Stimulated activated CD8-positive, alpha-beta memory T cell treated with anti-CD3 and anti-CD28 coated beads, Interleukin-12 subunit alpha, Interleukin-12 subunit beta, amount 100 ng/mL, for 24 hours (primary cell): ENCODE measurements at regions not wholly inside any gene's neighbourhood (a gene's known extent, or its start where the extent isn't known, plus 50 kb on each side); places are given as distances from the start of the nearest gene placed in this dataset.
A peak's percentile ranks its signal among the peaks of the same experiment; 100 is the strongest.
"Not testable (repeated sequence)": the region's sequence is repeated elsewhere in the genome, so short reads cannot be mapped to it uniquely, and the experiment has no call there.

Source experiments
- DNase-seq: peaks from one replicate; pipeline ENCODE4 v3.0.0-alpha.2; 2020; ENCODE audit errors: extremely low read depth

DNA sequence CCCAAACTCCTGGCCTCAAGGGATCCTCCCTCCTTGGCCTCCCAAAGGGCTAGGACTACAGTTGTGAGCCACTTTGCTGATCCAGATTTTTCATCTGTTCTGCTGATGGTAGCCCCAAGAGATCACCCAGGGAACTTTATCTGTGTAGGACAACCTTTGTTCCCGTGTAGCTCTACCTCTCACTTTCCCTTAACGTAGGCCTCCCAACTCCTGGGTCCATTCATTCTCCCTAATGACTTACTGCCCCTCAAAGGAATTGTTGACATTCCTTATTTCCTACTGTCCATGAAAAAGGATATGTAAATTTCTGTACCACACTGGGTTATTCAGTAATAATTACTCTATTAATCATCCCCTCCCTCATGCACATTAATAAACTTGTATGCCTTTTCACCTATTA is 51.0 kb upstream of the PHF24 start:
- DNase-seq: no peak

- peak; percentile 28 for DNase-seq
Measured at GRCh38 chr9:34899535-34900158, 58.4 kb upstream of the PHF24 start.

- DNase-seq: no peak
Measured at GRCh38 chr9:34898846-34899245, 59.2 kb upstream of the PHF24 start.

DNA sequence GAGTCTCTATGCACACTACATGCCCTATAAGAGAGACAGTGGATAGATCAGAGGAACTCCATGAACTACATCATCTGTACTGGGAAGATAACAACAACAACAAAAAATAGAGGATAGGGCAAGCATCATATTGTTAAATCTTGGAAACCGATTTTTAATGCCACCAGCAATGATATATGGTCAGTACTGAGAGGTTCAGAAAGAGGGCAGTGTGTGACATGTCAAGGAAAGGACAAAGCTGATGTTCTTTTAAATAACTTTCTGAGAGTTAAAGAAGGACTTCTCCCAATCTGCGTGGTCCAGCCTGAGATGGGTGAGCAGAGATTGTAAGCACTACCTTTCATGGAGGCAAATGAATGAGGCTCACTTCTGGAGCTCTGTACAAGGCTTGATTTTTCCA is 62.0 kb upstream of the PHF24 start:
- DNase-seq: no peak

GRCh38 chr9:34892886-34893285 is 65.2 kb upstream of the PHF24 start:
- DNase-seq: no peak

DNA sequence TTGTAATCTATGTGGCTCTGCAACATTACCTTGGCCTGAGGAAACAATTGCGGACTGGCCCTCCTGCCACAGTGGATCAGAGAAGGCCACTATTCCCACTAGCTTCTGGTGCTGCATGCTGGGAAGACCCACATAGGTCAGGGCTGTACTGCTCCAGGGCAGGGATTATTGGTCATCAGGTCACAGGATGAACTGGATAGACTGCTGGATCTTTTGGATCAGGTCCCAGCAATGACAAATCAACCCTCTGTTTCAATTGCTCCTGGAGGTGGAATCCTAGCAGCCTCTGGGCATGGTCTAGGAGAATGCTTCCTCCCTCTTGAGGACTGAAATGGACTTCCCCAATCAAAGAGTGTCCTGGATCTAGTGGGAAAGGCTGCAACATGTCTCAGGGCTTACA is 66.7 kb upstream of the PHF24 start:
- no peak for DNase-seq

GRCh38 chr9:34887841-34888240 is 70.2 kb upstream of the PHF24 start:
- no peak for DNase-seq

DNA sequence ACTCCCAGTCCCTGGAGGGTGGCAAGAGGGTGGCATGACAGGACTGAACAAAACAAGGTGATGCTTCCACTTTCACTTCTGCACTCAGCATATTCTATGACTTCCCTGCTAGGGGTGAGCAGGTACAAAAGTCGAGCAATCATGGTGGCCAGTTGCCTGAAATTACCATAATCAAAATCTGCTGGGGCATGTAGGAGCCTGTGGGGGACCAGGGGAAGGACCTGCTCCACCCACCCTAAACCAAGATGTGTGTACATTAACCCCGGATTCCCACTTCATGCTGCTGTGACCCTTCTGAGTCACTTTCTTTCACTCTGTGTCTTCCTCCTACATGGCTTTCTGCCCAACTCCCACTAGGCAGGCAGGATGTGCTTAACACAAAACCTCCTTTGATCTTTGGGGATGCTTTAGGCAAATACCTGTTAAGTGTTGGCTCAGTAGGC is 73.3 kb upstream of the PHF24 start:
- no peak for DNase-seq

GRCh38 chr9:34876096-34876495 is 82.0 kb upstream of the PHF24 start:
- DNase-seq: no peak

DNA sequence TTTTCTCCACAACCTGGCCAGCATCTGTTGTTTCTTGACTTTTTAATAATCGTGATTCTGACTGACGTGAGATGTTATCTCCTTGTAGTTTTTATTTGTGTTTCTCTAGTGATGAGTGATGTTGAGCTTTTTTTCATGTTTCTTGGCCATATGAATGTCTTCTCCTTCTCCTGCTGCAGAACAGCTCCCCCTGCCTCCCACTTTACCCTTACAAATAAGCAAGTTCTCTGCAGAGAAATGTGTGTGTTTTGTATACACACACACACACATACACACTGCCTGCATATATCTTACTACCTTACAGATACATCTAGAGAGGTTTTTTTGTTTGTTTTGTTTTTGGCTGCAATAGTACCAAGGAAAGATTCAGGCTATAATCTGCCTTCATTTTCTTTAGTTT is 88.7 kb upstream of the PHF24 start:
- no peak for DNase-seq

GRCh38 chr9:34866614-34867013 is 91.5 kb upstream of the PHF24 start:
- DNase-seq: no peak

DNA sequence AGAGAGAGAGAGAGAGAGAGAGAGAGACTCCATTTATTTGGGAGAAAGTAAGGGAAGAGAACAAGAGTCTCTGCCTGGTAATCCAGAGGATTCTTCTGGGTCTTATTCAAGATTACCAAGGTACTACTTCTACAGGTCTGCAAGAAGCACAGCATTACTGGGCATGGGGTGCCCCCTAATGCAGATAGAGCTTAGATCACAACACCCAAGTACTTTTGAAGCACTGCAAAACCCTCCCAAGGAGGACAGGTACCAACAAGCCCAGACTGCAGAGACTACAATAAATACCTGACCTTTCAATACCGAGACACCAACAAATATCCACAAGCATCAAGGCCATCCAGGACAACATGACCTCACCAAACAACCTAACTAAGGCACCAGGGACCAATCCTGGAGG is 94.7 kb upstream of the PHF24 start:
- no peak for DNase-seq

DNA sequence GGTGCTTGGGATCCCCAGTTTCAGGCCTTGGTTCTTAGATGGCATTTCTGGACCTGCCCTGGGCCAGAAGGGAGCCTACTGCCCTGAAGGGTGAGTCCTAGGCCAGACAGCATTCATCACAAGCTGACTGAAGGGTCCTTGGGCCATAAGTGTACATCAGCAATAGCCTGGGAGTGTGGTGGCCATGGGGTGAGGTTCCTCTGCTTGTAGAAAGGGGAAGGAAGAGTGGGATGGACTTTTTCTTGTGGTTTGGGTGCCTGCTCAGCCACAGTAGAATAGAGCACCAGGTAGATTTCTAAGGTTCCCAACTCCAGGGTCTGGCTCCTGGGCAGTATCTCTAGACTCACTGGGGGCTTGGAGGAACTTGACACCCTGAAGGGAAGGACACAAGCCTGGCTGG is 95.2 kb upstream of the PHF24 start:
- DNase-seq: no peak

DNA sequence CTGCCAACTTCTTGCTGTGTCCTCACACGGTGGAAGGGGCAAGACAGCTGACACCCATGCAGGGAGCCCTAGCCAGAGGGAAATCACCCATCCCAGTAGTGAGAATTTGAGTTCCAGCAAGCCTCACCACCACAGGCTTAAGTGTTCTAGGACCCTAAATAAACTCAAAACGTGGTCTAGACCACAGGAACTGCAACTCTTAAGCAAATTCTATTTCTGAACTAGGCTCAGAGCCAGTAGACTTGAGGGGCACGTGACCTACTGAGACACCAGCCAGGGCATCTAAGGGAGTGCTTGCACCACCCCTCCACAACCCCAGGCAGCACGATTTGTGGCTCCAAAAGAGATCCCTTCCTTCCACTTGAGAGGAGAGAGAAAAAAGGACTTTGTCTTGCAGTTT is 96.0 kb upstream of the PHF24 start:
- no peak for DNase-seq

DNA sequence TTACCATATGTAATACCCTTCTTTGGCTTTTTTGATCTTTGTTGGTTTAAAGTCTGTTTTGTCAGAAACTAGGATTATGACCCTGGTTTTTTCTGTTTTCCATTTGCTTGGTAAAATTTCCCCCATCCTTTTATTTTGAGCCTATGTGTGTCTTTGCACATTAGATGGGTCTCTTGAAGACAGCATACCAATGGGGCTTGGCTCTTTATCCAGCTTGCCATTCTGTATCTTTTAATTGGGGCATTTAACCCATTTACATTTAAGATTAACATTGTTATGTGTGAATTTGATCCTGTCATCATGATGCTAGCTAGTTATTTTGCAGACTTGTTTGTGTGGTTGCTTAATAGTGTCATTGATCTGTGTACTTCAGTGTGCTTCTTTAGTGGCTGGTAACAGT is 103.1 kb upstream of the PHF24 start:
- not testable (repeated sequence) for DNase-seq

- DNase-seq: no peak
Measured at GRCh38 chr9:34830068-34830467, 120.1 kb upstream of the CCL21 start.

DNA sequence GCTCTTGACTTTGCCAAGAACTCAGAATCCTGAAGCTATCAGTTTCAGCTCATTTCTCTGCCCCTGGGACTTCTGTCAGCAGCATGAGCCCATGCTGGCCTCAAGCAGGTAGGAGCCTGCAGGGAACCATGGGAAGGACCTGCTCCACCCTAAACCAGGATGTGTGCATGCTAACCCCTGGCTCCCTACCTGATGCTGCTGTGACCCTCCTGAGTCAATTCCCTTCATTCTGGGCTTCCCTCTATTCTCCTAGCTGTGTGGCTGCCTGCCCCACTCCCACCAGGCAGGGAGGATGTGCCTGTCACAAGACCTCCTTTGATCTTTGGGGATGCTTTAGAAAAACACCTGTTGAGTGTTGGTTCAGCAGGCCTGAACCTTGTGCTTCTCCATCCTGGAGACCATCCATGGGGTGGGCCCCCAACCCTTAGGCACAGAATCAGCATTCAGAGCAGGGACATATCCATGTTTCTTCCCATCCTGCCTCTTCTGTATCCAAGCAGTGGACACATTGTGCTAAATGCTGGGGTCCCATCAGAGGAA is 117.1 kb upstream of the CCL21 start:
- DNase-seq: no peak

GRCh38 chr9:34825775-34826174 is 115.8 kb upstream of the CCL21 start:
- DNase-seq: no peak

DNA sequence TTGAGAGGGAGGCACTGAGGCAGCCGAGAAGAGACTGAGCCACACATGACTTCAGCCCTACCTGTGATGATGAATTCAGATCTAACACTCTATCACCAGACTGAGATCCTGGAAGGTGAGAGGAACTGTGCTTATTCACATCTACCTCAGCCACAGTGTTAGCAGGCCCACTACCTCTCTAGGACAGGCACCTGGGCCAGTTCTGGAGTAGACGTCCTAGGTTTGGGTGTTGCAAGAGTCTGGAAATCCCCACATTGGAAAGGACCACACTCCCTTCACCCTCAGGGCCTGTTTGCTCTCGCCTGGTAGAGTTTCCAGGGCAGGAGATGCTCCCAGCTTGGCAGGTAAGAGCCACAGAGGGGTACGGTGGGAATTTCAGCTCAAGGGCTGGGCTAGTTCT is 113.8 kb upstream of the CCL21 start:
- no peak for DNase-seq

GRCh38 chr9:34810187-34810524 is 100.2 kb upstream of the CCL21 start:
- no peak for DNase-seq

GRCh38 chr9:34809504-34810186 is 99.7 kb upstream of the CCL21 start:
- no peak for DNase-seq

DNA sequence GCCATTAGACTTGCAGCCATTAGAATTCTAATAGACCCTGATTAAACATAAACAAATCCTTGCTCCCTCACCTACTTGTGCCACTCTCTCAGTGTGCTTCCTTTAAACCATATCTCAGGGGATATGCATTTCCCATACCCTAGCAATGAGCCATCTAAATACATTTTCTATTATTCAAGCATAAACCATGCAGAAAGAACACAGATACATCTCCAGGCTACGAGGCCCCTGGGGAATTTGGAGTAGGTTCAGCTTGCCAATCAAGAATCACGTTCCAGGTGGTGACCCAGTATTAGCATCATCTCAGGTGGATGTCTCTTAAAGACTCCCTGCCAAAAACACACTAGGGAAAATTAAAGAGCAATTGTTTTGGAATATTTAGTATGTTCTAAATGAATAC is 93.0 kb upstream of the CCL21 start:
- no peak for DNase-seq

DNA sequence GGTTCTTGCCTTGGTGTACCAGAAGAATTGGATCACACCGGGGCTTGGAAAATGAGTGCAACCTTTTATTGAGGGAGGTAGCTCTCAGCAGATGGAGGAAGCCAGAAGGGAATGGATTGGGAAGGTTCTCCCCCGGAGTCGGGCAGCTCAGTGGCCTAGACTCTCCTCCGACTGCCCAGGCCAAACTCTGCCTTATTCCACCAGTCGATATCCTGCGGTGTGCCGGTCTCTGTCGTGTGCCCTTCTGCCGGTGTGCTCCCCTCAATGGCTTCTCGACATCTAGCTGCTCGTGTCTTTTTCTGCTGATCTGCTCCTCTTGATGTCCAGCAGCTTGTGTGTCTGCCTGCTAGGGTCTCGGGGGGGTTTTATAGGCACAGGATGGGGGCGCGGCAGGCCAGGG is 87.4 kb upstream of the CCL21 start:
- no peak for DNase-seq

GRCh38 chr9:34796924-34797323 is 87.0 kb upstream of the CCL21 start:
- no peak for DNase-seq
